NCI-H2227 (cell line): ENCODE measurements at regions not wholly inside any gene's neighbourhood (a gene's known extent, or its start where the extent isn't known, plus 50 kb on each side); places are given as distances from the start of the nearest gene placed in this dataset.

Experiments used
- DNase-seq: peaks from one replicate; lab custom pipeline; 2025; ENCODE audit not compliant: unreplicated experiment; lab: John Stamatoyannopoulos, UW

GRCh38 chr18:28823506-28824182, 646.7 kb upstream of the CDH2 start:
- DNase-seq: no peak

GRCh38 chr18:28820353-28820752, 643.4 kb upstream of the CDH2 start:
- DNase-seq: no peak

GRCh38 chr18:28816155-28816554, 639.2 kb upstream of the CDH2 start:
- no peak for DNase-seq

GRCh38 chr18:28814365-28814764, 637.4 kb upstream of the CDH2 start:
- DNase-seq: no peak

- no peak for DNase-seq
Measured at GRCh38 chr18:28808373-28808772, 631.4 kb upstream of the CDH2 start.

- DNase-seq: no peak
Measured at GRCh38 chr18:28805491-28805890, 628.6 kb upstream of the CDH2 start.

- DNase-seq: no peak
Measured at GRCh38 chr18:28804512-28805202, 627.7 kb upstream of the CDH2 start.

- DNase-seq: no peak
Measured at GRCh38 chr18:28802546-28802945, 625.6 kb upstream of the CDH2 start.

GRCh38 chr18:28801876-28802275, 624.9 kb upstream of the CDH2 start:
- no peak for DNase-seq

- no peak for DNase-seq
Measured at GRCh38 chr18:28794459-28795245, 617.7 kb upstream of the CDH2 start.

GRCh38 chr18:28793901-28794300, 617.0 kb upstream of the CDH2 start:
- no peak for DNase-seq

- no peak for DNase-seq
Measured at GRCh38 chr18:28792404-28793086, 615.6 kb upstream of the CDH2 start.

GRCh38 chr18:28791101-28791500, 614.2 kb upstream of the CDH2 start:
- DNase-seq: no peak

- DNase-seq: no peak
Measured at GRCh38 chr18:28789502-28789901, 612.6 kb upstream of the CDH2 start.

GRCh38 chr18:28786926-28787325, 610.0 kb upstream of the CDH2 start:
- DNase-seq: no peak

GRCh38 chr18:28781616-28782362, 604.9 kb upstream of the CDH2 start:
- DNase-seq: no peak

- no peak for DNase-seq
Measured at GRCh38 chr18:28778706-28779105, 601.8 kb upstream of the CDH2 start.

- DNase-seq: no peak
Measured at GRCh38 chr18:28777756-28778155, 600.8 kb upstream of the CDH2 start.

GRCh38 chr18:28771849-28772248, 594.9 kb upstream of the CDH2 start:
- DNase-seq: no peak
